Left colon (tissue), 2 donors: ENCODE measurements at regions not wholly inside any gene's neighbourhood (a gene's known extent, or its start where the extent isn't known, plus 50 kb on each side); places are given as distances from the start of the nearest gene placed in this dataset.
"Not testable (repeated sequence)": the region's sequence is repeated elsewhere in the genome, so short reads cannot be mapped to it uniquely, and the experiment has no call there.

Experiments used
- ATAC-seq: fragments of 200-7000 bp; cut with Tn5 transposase; one replicate; pipeline ENCODE4 v1.9.1; 2020; ENCODE audit warnings: mild to moderate bottlenecking, moderate library complexity
- DNase-seq, 2 donors: peaks; one replicate each; pipeline ENCODE4 v3.0.0-alpha.2; 2020
- intact Hi-C, 2 donors: fragments of 100-400 bp; cut with DNase I in 1 of 2; cut with micrococcal nuclease in 1 of 2; formaldehyde crosslinking; loops; one replicate each; pipeline versions ENCODE4 v1.11.2 to v1.14.0; 2022; cut with DNase I, micrococcal nuclease
- donor health status: DM: no; HTN: no; CAD: no.
- donor health status: DM: yes; HTN: yes; CAD: no.

- ATAC-seq (no peak), DNase-seq (no peak)
- intact Hi-C loops: no loop called here
Measured at GRCh38 chr5:135154961-135155360, 120.9 kb upstream of the PITX1 start.

- DNase-seq (no peak), ATAC-seq (no peak)
- intact Hi-C loops: no loop called here
Measured at GRCh38 chr5:135154197-135154596, 120.2 kb upstream of the PITX1 start.

GRCh38 chr5:135153661-135154060, 119.6 kb upstream of the PITX1 start:
- DNase-seq: no peak
- no peak for ATAC-seq
- intact Hi-C loops: no loop called here

GRCh38 chr5:135153259-135153658, 119.2 kb upstream of the PITX1 start:
- ATAC-seq (no peak), DNase-seq (no peak)
- intact Hi-C loops: no loop called here

- ATAC-seq, DNase-seq, intact Hi-C loops: not testable (repeated sequence)
Measured at GRCh38 chr5:135151660-135152059, 117.6 kb upstream of the PITX1 start.

- no peak for ATAC-seq
- intact Hi-C loops: no loop called here
- DNase-seq: no peak
Measured at GRCh38 chr5:135151256-135151655, 117.2 kb upstream of the PITX1 start.

- no peak for DNase-seq
- intact Hi-C loops: no loop called here
- ATAC-seq: no peak
Measured at GRCh38 chr5:135150767-135151166, 116.7 kb upstream of the PITX1 start.

- intact Hi-C loops: no loop called here
- DNase-seq: no peak
- ATAC-seq: no peak
Measured at GRCh38 chr5:135149956-135150723, 116.1 kb upstream of the PITX1 start.

- ATAC-seq: no peak
Measured at GRCh38 chr5:135149229-135149955, 115.4 kb upstream of the PITX1 start.

GRCh38 chr5:135147294-135148090, 113.5 kb upstream of the PITX1 start:
- intact Hi-C loops: no loop called here
- DNase-seq: no peak
- ATAC-seq: no peak

More at GRCh38 chr5:135149229-135149955, 115.4 kb upstream of the PITX1 start:
- DNase-seq: no peak
- intact Hi-C loops: no loop called here

- DNase-seq (no peak), ATAC-seq (no peak)
- intact Hi-C loops: no loop called here
Measured at GRCh38 chr5:135145985-135146384, 112.0 kb upstream of the PITX1 start.

GRCh38 chr5:135143682-135144081, 109.7 kb upstream of the PITX1 start:
- DNase-seq, ATAC-seq, intact Hi-C loops: not testable (repeated sequence)

- intact Hi-C loops: no loop called here
- ATAC-seq (peak; percentile 78), DNase-seq (peak in 1 of 2 donors; percentile 62)
Measured at GRCh38 chr5:135141303-135142268, 107.6 kb upstream of the PITX1 start.

GRCh38 chr5:135140446-135141204, 106.6 kb upstream of the PITX1 start:
- DNase-seq: peak; percentile 27 to 54
- intact Hi-C loops: no loop called here
- ATAC-seq: peak; percentile 53

- ATAC-seq: no peak
- intact Hi-C loops: no loop called here
- peak in 1 of 2 donors; percentile 50 for DNase-seq
Measured at GRCh38 chr5:135139381-135140134, 105.5 kb upstream of the PITX1 start.

- DNase-seq: no peak
- no peak for ATAC-seq
- intact Hi-C loops: no loop called here
Measured at GRCh38 chr5:135138116-135138850, 104.3 kb upstream of the PITX1 start.
